Transverse colon (tissue), 4 donors: ENCODE measurements at regions not wholly inside any gene's neighbourhood (a gene's known extent, or its start where the extent isn't known, plus 50 kb on each side); places are given as distances from the start of the nearest gene placed in this dataset.
"Not testable (repeated sequence)": the region's sequence is repeated elsewhere in the genome, so short reads cannot be mapped to it uniquely, and the experiment has no call there.

Experiments used
- DNase-seq: peaks from one replicate; pipeline ENCODE4 v3.0.0-alpha.2; 2019
- H3K27ac ChIP-seq, 4 donors: fragments of 200-600 bp; sonication (generic); 2 replicates each; pipeline ENCODE4 v1.5.1; 2016 to 2018; ENCODE audit warnings: inconsistent platforms in 4 of 4
- H3K27me3 ChIP-seq: fragments of 200-600 bp; sonication (generic); 2 replicates; pipeline ENCODE4 v1.5.1; 2017; ENCODE audit warnings: inconsistent platforms
- H3K36me3 ChIP-seq, 4 donors: fragments of 200-600 bp; sonication (generic); 2 replicates each; pipeline ENCODE4 v1.5.1; 2017 to 2019; ENCODE audit warnings: inconsistent platforms in 4 of 4
- H3K4me1 ChIP-seq, 4 donors: fragments of 200-600 bp; sonication (generic); 2 replicates each; pipeline ENCODE4 v1.5.1; 2017 to 2020; ENCODE audit warnings: inconsistent platforms in 4 of 4
- H3K4me3 ChIP-seq, 4 donors: fragments of 200-600 bp; sonication (generic); 1 replicate in 1 of 4; 2 replicates in 3 of 4; pipeline versions ENCODE4 v1.5.1 to v1.6.1; 2017 to 2019; ENCODE audit warnings: inconsistent platforms in 4 of 4
- H3K9me3 ChIP-seq, 2 donors: fragments of 200-600 bp; sonication (generic); 2 replicates each; pipeline ENCODE4 v1.5.1; 2017 to 2019; ENCODE audit warnings: inconsistent platforms in 2 of 2
- CTCF ChIP-seq, 5 experiments: fragments of 200-600 bp in 3 of 5; fragments of 450-650 bp in 2 of 5; sonication (generic) in 3 of 5; IDR thresholded peaks; 1 replicate in 2 of 5; 2 replicates in 3 of 5; pipeline ENCODE4 v1.5.1; 2016 to 2017; ENCODE audit warnings: antibody characterized with exemption in 5 of 5, inconsistent platforms in 3 of 5, mild to moderate bottlenecking in 2 of 5, moderate library complexity in 1 of 5
- EP300 ChIP-seq: sonication (generic); formaldehyde crosslinking; IDR thresholded peaks from one replicate; pipeline ENCODE4 v1.6.1; 2017; ENCODE audit warnings: antibody characterized with exemption, low read depth
- POLR2A ChIP-seq: fragments of 450-650 bp; IDR thresholded peaks from one replicate; pipeline ENCODE4 v1.6.1; 2016; ENCODE audit warnings: antibody characterized with exemption, mild to moderate bottlenecking, moderate library complexity
- POLR2AphosphoS5 ChIP-seq, 3 donors: sonication (generic); formaldehyde crosslinking; IDR thresholded peaks; one replicate each; pipeline ENCODE4 v1.6.1; 2016; ENCODE audit warnings: antibody characterized with exemption in 3 of 3
- WGBS, 2 donors: methylation state at CpG; one replicate each; pipeline ENCODE4 v1.1.5; 2018; ENCODE audit warnings: low coverage in 1 of 2; 5-methylcytosine and 5-hydroxymethylcytosine counted together
- in situ Hi-C, 4 donors: fragments of 200-750 bp; cut with MboI; loops; one replicate each; pipeline versions ENCODE4 v1.15.0 to v1.15.1; 2017; ENCODE audit warnings: low sequenced_read_pairs in 3 of 4, low pct_ligation_motif_present in 1 of 4, low pct_unique_long_range_greater_than_20kb in 1 of 4
- intact Hi-C: fragments of 100-400 bp; cut with DNase I; formaldehyde crosslinking; loops from one replicate; pipeline ENCODE4 v1.15.1; 2023; ENCODE audit warnings: low total_unique reads

DNA sequence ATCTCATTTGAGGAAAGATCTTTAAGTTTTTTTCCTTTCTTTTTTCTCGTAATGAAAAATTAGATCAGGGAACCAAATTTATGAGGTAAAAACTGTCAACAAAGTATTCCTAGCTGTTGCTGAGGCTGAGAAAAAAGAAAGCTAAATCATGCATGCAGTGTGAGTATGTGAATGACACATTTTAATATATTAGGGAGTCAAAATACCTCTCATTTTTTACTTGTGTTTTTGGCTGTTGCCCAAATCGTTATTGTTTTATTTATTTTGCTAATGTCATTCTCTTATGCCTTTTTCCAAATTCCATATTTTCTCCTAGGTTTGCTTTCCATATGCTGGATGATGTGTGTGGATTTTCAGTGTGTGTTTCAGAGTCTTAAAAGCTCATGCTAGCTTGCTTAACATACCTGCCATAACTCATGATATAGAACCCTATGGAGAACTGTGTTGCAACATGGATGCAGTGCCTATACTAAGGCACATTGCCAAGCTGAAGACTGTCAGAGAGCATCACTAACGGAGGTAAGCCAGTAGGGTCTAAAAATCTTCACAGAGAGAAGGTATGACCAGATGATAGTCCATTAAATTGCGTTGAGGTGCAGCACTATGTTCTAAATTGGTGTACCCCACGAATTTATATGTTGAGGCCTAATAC is 629.5 kb upstream of the KCNMB2 start:
- Histone ChIP-seq H3K4me1 (peaks cover 3 to 17% (median 9%) of the 10 kb centered on the region in 4 donors), H3K36me3 (no peaks in the 10 kb centered on the region), H3K27ac (peak overlapping the region; percentile 13 to 76 (median 67)), H3K27me3 (no peaks in the 10 kb centered on the region), H3K4me3 (no peak overlapping the region), H3K9me3 (no peaks in the 10 kb centered on the region)
- WGBS, 2 donors = 69 to 72% methylated on average over 4 to 5 of the region's 5 CpGs
- DNase-seq = no peak
- TF ChIP-seq EP300 (no peak), CTCF (IDR thresholded peaks at IDR 0.05) (no peak), POLR2AphosphoS5 (IDR thresholded peaks at IDR 0.05) (no peak), POLR2A (no peak)
- intact Hi-C loops = no loop called here
- in situ Hi-C loops = no loop called here

- intact Hi-C loops, H3K36me3 ChIP-seq, H3K27ac ChIP-seq, H3K4me3 ChIP-seq, H3K27me3 ChIP-seq, DNase-seq, in situ Hi-C loops, H3K9me3 ChIP-seq: not testable (repeated sequence)
- WGBS, 2 donors = 89 to 92% methylated on average over 5 to 6 of the region's 6 CpGs
- peaks cover 3 to 17% (median 9%) of the 10 kb centered on the region in 4 donors for H3K4me1 ChIP-seq
These were observed 626.7 kb upstream of the KCNMB2 start for GRCh38 chr3:177909530-177909929.

DNA sequence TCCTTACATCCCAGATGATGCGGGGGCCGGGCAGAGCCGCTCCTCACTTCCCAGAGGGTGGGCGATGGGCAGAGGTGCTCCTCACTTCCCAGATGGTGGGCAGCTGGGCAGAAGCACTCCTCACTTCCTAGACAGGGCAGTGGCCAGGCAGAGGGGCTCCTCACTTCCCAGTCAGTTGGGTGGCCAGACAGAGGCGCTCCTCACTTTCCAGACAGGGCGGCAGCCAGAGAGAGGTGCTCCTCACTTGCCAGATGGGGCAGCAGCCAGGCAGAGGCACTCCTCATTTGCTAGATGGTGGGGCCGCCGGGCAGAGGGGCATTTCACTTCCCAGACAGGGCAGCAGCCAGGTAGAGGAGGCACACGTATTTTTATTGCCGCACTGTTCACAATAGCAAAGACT is 622.0 kb upstream of the KCNMB2 start:
- no peak for DNase-seq
- Histone ChIP-seq H3K4me1 (no peaks in the 10 kb centered on the region), H3K9me3 (no peaks in the 10 kb centered on the region), H3K27me3 (no peaks in the 10 kb centered on the region), H3K36me3 (no peaks in the 10 kb centered on the region), H3K4me3 (no peak overlapping the region), H3K27ac (no peak overlapping the region)
- no peak for TF ChIP-seq POLR2AphosphoS5 (IDR thresholded peaks at IDR 0.05)
- TF ChIP-seq POLR2A = no peak
- no peak for TF ChIP-seq EP300
- TF ChIP-seq CTCF (IDR thresholded peaks at IDR 0.05) = no peak
- intact Hi-C loops (no loop called here), in situ Hi-C loops (no loop called here)
- WGBS, 2 donors = 80 to 96% methylated on average over 2 to 10 of the region's 10 CpGs

GRCh38 chr3:177916461-177916860 is 619.8 kb upstream of the KCNMB2 start:
- intact Hi-C loops (no loop called here), in situ Hi-C loops (no loop called here)
- no peak for DNase-seq
- Histone ChIP-seq H3K9me3 (no peaks in the 10 kb centered on the region), H3K4me3 (no peak overlapping the region), H3K27ac (no peak overlapping the region), H3K36me3 (no peaks in the 10 kb centered on the region), H3K27me3 (no peaks in the 10 kb centered on the region), H3K4me1 (no peaks in the 10 kb centered on the region)
- 78 to 86% methylated on average over 1 of the region's 1 CpG for WGBS, 2 donors
- TF ChIP-seq EP300 (no peak), POLR2AphosphoS5 (IDR thresholded peaks at IDR 0.05) (no peak), CTCF (IDR thresholded peaks at IDR 0.05) (no peak), POLR2A (no peak)
